Natural killer cell treated with Interleukin-12 subunit alpha and Interleukin-12 subunit beta and Interleukin-15 and Interleukin-18, amount 100 ng/mL, for 72 hours (primary cell): ENCODE measurements at regions not wholly inside any gene's neighbourhood (a gene's known extent, or its start where the extent isn't known, plus 50 kb on each side); places are given as distances from the start of the nearest gene placed in this dataset.
"Not testable (repeated sequence)": the region's sequence is repeated elsewhere in the genome, so short reads cannot be mapped to it uniquely, and the experiment has no call there.

Experiments
- ATAC-seq, 2 donors: fragments of 150-1000 bp; cut with Tn5 transposase in 1 of 2; sonication (Bioruptor Pico), chemical (Tn5 transposase) in 1 of 2; 2 replicates each; pipeline ENCODE4 v1.10.0; 2021
- DNase-seq: peaks from one replicate; pipeline ENCODE4 v3.0.0; 2022; ENCODE audit warnings: low spot score
- H3K27ac Mint-ChIP-seq, 2 donors: 1 replicate in 1 of 2; 2 replicates in 1 of 2; pipeline ENCODE4 v1.8.0; 2022; ENCODE audit warnings: mixed read lengths in 2 of 2, mild to moderate bottlenecking in 1 of 2, moderate library complexity in 1 of 2
- H3K27me3 Mint-ChIP-seq, 2 donors: 1 replicate in 1 of 2; 2 replicates in 1 of 2; pipeline ENCODE4 v1.8.0; 2022; ENCODE audit warnings: mixed read lengths in 2 of 2
- H3K36me3 Mint-ChIP-seq: one replicate; pipeline ENCODE4 v1.8.0; 2022; ENCODE audit warnings: mixed read lengths
- H3K4me1 Mint-ChIP-seq, 2 donors: 1 replicate in 1 of 2; 2 replicates in 1 of 2; pipeline ENCODE4 v1.8.0; 2022; ENCODE audit warnings: low read depth in 2 of 2, mixed read lengths in 2 of 2, mild to moderate bottlenecking in 1 of 2
- H3K4me3 Mint-ChIP-seq: one replicate; pipeline ENCODE4 v1.8.0; 2022; ENCODE audit warnings: mixed read lengths
- H3K9me3 Mint-ChIP-seq: 2 replicates; pipeline ENCODE4 v1.8.0; 2022; ENCODE audit warnings: mixed read lengths

GRCh38 chr16:66256919-66257318, 109.6 kb upstream of the CDH5 start:
- H3K9me3 Mint-ChIP-seq = no peaks in the 10 kb centered on the region
- no peak for DNase-seq
- H3K27me3 Mint-ChIP-seq = peaks cover 0 to 2% of the 10 kb centered on the region in 2 donors
- no peak overlapping the region for H3K4me3 Mint-ChIP-seq
- H3K27ac Mint-ChIP-seq = no peak overlapping the region
- H3K36me3 Mint-ChIP-seq = no peaks in the 10 kb centered on the region
- no peak for ATAC-seq
- H3K4me1 Mint-ChIP-seq = no peaks in the 10 kb centered on the region

DNA sequence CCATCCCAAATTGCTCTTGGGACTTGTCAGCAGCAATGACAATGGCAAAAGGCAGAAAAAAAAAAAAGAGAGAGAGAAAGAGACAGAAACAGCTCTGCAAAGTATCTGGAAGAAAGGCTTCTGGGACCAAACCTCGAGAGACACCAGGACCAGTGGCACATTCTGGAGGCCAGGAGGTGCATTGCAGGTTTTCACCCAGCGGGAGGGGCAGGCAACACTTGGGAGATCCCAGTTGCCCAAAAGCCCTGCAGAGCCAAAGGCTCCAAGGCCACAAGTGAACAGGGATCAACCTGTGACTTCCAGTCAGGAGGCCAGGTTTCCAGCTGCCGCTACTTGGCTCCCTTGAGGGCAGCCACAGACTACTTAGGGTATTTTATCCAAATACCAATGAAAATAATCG, 110.8 kb upstream of the CDH5 start:
- no peak overlapping the region for H3K4me3 Mint-ChIP-seq
- peaks cover 0 to 2% of the 10 kb centered on the region in 2 donors for H3K27me3 Mint-ChIP-seq
- H3K36me3 Mint-ChIP-seq = no peaks in the 10 kb centered on the region
- H3K9me3 Mint-ChIP-seq = no peaks in the 10 kb centered on the region
- H3K27ac Mint-ChIP-seq = no peak overlapping the region
- ATAC-seq (no peak), DNase-seq (no peak)
- no peaks in the 10 kb centered on the region for H3K4me1 Mint-ChIP-seq

GRCh38 chr16:66254751-66255150, 111.7 kb upstream of the CDH5 start:
- no peaks in the 10 kb centered on the region for H3K9me3 Mint-ChIP-seq

DNA sequence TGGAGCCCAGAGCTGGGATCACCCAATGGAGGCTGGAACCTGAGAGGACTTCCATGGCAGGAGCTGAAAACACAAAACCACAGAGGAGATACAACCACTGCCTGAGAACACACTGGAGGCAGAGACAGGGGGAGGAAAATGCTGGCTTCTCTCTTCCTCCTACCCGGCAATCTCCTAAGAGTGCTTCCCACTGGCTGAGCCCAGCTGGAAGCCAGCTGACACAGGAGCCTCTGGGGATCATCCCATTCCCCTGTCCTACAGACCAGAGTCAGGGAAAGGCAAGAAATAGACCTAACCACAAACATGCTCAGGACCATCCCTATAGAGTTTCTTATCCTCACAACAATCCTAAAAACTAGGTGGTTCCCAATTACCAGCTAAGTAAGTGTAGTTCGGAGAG, 112.4 kb upstream of the CDH5 start:
- H3K9me3 Mint-ChIP-seq = no peaks in the 10 kb centered on the region
- no peak overlapping the region for H3K4me3 Mint-ChIP-seq
- peaks cover 2 to 8% of the 10 kb centered on the region in 2 donors for H3K27me3 Mint-ChIP-seq
- ATAC-seq (peak in 1 of 2 donors; percentile 26), DNase-seq (no peak)
- H3K4me1 Mint-ChIP-seq = no peaks in the 10 kb centered on the region
- H3K27ac Mint-ChIP-seq = no peak overlapping the region
- H3K36me3 Mint-ChIP-seq = no peaks in the 10 kb centered on the region

More at GRCh38 chr16:66254751-66255150, 111.7 kb upstream of the CDH5 start:
- ATAC-seq (no peak), DNase-seq (no peak)
- H3K4me1 Mint-ChIP-seq = no peaks in the 10 kb centered on the region
- no peaks in the 10 kb centered on the region for H3K36me3 Mint-ChIP-seq
- H3K27me3 Mint-ChIP-seq = peaks cover 2% of the 10 kb centered on the region in 2 donors
- no peak overlapping the region for H3K4me3 Mint-ChIP-seq
- no peak overlapping the region for H3K27ac Mint-ChIP-seq

DNA sequence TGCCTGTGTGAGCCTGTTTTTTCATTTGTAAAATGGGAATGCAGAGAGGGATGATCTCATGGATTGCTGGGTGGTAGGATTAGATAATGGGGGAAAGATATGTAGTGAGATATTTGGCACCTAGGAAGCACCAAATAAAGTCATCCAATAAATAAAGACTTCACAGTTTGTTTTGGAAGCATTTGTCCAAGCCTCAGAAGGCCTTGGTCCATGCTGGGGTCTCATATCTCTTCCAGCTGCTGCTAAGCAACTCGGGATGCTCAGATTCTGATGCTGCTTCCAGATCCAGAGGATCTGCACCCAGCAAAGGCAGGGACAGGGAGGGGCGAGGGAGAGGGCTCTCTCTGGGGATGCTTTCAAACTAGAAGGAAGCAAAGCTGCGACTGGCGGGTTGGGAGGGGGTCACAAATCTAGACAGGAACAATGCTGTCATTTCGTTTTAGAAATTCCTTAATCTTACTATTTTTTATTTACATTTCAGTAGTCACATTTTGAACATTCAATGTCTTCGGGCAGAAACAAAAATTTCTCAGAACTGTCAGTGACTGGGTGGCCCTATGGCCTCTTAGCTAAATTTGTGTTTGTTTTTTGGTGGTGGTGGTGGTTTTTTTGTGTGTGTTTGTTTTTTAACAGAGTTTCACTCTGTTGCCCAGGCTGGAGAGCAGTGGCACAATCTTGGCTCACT, 114.9 kb upstream of the CDH5 start:
- no peaks in the 10 kb centered on the region for H3K36me3 Mint-ChIP-seq
- DNase-seq = no peak
- H3K27ac Mint-ChIP-seq = no peak overlapping the region
- no peak for ATAC-seq
- no peak overlapping the region for H3K4me3 Mint-ChIP-seq
- H3K27me3 Mint-ChIP-seq = peaks cover 2 to 8% of the 10 kb centered on the region in 2 donors
- no peaks in the 10 kb centered on the region for H3K9me3 Mint-ChIP-seq
- no peaks in the 10 kb centered on the region for H3K4me1 Mint-ChIP-seq

GRCh38 chr16:66250686-66251431, 115.6 kb upstream of the CDH5 start:
- DNase-seq = no peak

GRCh38 chr16:66247516-66248481, 118.7 kb upstream of the CDH5 start:
- H3K9me3 Mint-ChIP-seq = no peaks in the 10 kb centered on the region
- ATAC-seq (no peak), DNase-seq (no peak)
- no peak overlapping the region for H3K27ac Mint-ChIP-seq
- H3K4me1 Mint-ChIP-seq = no peaks in the 10 kb centered on the region
- H3K4me3 Mint-ChIP-seq = no peak overlapping the region
- H3K27me3 Mint-ChIP-seq = peaks cover 0 to 14% of the 10 kb centered on the region in 2 donors
- no peaks in the 10 kb centered on the region for H3K36me3 Mint-ChIP-seq

More at GRCh38 chr16:66250686-66251431, 115.6 kb upstream of the CDH5 start:
- Mint-ChIP-seq H3K36me3 (no peaks in the 10 kb centered on the region), H3K4me3 (no peak overlapping the region), H3K27ac (no peak overlapping the region), H3K27me3 (peaks cover 2 to 8% of the 10 kb centered on the region in 2 donors), H3K4me1 (no peaks in the 10 kb centered on the region), H3K9me3 (no peaks in the 10 kb centered on the region)
- ATAC-seq = no peak

DNA sequence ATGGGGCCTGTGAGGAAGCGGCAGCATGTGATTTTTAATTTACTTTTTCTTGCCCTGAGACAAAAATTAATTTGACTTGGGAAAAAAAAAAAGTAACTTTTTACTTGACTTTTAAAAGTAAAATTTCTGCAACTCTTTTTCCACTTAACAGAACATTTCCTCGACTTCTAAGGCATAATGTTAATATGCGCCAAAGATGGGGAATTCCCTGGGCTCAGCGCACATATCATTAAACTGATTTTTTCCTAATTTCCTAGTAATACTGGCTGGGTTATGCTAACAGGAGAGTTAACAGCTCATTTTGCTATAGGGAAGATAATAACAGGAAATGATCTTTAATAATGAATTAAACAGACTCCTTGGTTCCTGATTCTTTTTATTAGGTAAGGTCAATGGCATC, 120.6 kb upstream of the CDH5 start:
- Mint-ChIP-seq H3K27me3 (peaks cover 0 to 16% of the 10 kb centered on the region in 2 donors), H3K27ac (no peak overlapping the region), H3K9me3 (no peaks in the 10 kb centered on the region), H3K4me1 (no peaks in the 10 kb centered on the region), H3K36me3 (no peaks in the 10 kb centered on the region), H3K4me3 (no peak overlapping the region)
- ATAC-seq (no peak), DNase-seq (no peak)

DNA sequence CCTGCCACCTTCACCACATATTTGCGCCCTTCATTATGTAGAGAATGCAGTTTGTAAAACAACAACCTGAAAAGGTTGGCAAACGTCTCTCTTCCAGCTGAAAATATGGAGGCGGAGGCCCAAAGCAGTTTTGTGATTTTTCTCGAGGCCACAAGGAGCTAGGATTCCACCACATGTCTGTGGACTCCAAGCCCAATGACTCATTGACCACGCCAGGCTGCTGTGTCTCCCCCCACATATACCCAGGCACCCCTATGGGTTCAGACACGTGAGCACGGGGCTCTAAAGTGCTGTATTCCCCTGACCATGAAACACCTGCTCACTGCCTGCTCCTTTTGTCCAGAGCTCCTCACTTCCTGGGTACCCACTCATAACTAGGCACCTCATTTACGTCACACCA, 121.4 kb upstream of the CDH5 start:
- no peak overlapping the region for H3K27ac Mint-ChIP-seq
- H3K4me3 Mint-ChIP-seq = no peak overlapping the region
- H3K36me3 Mint-ChIP-seq = no peaks in the 10 kb centered on the region
- H3K4me1 Mint-ChIP-seq = no peaks in the 10 kb centered on the region
- ATAC-seq (no peak), DNase-seq (no peak)
- H3K9me3 Mint-ChIP-seq = no peaks in the 10 kb centered on the region
- peaks cover 2 to 16% of the 10 kb centered on the region in 2 donors for H3K27me3 Mint-ChIP-seq

DNA sequence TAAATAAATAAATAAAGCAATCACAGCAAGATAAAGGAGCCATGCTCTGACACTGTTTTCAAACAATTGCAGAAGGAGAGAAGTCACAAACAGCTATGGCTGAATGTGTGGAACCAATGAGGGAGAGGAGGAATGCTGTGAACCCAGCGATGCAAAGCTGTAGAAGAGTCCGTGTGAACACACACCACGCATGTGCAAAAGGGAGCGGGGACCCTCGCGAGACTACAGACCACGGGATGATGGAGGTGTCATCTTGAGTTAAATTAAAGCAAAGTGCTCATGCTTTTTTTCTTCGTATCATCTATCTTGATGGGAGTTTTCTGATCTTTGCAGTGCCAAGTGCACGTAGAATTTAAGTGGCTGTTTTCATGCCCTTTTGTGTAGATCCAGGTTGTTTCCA, 123.8 kb upstream of the CDH5 start:
- no peak for DNase-seq
- Mint-ChIP-seq H3K4me1 (no peaks in the 10 kb centered on the region), H3K36me3 (no peaks in the 10 kb centered on the region), H3K9me3 (no peaks in the 10 kb centered on the region), H3K27me3 (peaks cover 5 to 8% of the 10 kb centered on the region in 2 donors), H3K4me3 (no peak overlapping the region), H3K27ac (no peak overlapping the region)
- no peak for ATAC-seq

DNA sequence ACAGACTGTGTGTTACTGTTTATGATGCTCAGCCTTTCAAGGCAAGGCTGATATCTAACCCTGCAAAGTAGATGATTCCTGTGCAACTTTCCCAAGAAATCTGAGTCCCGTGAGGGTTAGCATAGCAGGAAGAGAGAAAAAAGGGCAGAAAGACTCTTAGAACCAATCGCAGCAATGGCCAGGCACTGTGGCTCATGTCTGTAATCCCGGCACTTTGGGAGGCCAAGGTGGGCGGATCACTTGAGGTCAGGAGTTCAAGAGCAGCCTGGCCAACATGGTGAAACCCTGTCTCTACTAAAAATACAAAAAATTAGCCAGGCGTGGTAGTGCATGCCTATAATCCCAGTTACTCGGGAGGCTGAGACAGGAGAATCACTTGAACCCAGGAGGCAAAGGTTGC, 124.3 kb upstream of the CDH5 start:
- not testable (repeated sequence) for ATAC-seq, DNase-seq, H3K9me3 Mint-ChIP-seq, H3K27me3 Mint-ChIP-seq, H3K4me1 Mint-ChIP-seq, H3K36me3 Mint-ChIP-seq, H3K4me3 Mint-ChIP-seq, H3K27ac Mint-ChIP-seq

- Mint-ChIP-seq H3K9me3 (no peaks in the 10 kb centered on the region), H3K36me3 (no peaks in the 10 kb centered on the region), H3K27ac (no peak overlapping the region), H3K4me3 (no peak overlapping the region), H3K4me1 (no peaks in the 10 kb centered on the region), H3K27me3 (peaks cover 5 to 8% of the 10 kb centered on the region in 2 donors)
- no peak for DNase-seq
- ATAC-seq = no peak
These were observed 125.7 kb upstream of the CDH5 start for GRCh38 chr16:66240631-66241395.

- Mint-ChIP-seq H3K4me1 (no peaks in the 10 kb centered on the region), H3K4me3 (no peak overlapping the region), H3K27ac (no peak overlapping the region), H3K27me3 (peaks cover 5 to 8% of the 10 kb centered on the region in 2 donors), H3K9me3 (no peaks in the 10 kb centered on the region), H3K36me3 (no peaks in the 10 kb centered on the region)
- ATAC-seq = no peak
- DNase-seq = no peak
These were observed 126.4 kb upstream of the CDH5 start for GRCh38 chr16:66240088-66240487.
